ENCODE measurements at regions not wholly inside any gene's neighbourhood (a gene's known extent, or its start where the extent isn't known, plus 50 kb on each side); places are given as distances from the start of the nearest gene placed in this dataset.
A peak's percentile ranks its signal among the peaks of the same experiment; 100 is the strongest.

DNA sequence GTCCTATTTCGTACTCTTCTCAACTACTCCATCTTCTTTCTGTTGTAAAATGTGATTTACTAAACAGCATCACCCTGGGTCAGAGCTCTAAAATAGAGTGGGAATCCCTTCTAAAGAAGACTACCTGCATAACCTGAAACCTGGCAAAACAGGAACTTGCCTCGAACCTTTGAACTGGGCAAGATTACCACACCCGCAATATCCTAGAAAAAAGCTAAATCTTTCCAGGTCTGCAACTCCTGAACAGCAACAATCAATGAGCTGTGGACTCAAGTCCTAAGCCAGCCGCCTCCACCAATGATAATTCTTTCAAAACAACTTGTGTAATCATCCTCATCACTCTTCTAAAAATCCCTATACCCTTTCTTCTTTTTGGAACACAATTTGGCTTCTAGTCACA, 824.2 kb upstream of the COBL start:
- WGBS, 2 donors: 82 to 83% methylated on average over 4 of the region's 4 CpGs

DNA sequence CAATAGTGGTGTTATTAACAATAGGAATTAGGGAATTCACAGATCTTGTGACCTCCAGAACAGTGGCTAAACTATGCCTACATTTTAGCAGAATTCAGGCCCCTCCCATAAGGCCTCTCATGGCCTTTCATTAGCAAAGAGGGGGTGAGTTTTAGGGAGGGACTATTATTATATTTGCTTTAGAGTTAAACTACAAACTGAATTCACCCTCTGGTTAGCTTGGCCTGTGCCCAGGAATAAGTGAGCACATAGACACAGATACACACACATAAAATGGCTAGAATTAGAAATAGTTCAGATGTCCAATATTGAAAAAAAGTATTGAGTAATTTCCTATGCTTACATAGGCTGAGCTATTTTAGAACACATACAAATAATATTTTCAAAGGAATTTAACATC, 818.8 kb upstream of the COBL start:
- Histone ChIP-seq H3K4me3 (no peak overlapping the region), H3K36me3 (ENCODE audit: low read depth, missing control alignments) (no peaks in the 10 kb centered on the region), H3K27me3 (no peaks in the 10 kb centered on the region), H3K4me1 (no peaks in the 10 kb centered on the region), H3K27ac (no peak overlapping the region), H3K9me3 (no peaks in the 10 kb centered on the region)
- no peak for DNase-seq
- intact Hi-C loops (cut with DNase I; ENCODE audit: low total_unique reads): no loop called here
- no peak for TF ChIP-seq POLR2A (IDR thresholded peaks at IDR 0.05)
- TF ChIP-seq, protein P1, sequence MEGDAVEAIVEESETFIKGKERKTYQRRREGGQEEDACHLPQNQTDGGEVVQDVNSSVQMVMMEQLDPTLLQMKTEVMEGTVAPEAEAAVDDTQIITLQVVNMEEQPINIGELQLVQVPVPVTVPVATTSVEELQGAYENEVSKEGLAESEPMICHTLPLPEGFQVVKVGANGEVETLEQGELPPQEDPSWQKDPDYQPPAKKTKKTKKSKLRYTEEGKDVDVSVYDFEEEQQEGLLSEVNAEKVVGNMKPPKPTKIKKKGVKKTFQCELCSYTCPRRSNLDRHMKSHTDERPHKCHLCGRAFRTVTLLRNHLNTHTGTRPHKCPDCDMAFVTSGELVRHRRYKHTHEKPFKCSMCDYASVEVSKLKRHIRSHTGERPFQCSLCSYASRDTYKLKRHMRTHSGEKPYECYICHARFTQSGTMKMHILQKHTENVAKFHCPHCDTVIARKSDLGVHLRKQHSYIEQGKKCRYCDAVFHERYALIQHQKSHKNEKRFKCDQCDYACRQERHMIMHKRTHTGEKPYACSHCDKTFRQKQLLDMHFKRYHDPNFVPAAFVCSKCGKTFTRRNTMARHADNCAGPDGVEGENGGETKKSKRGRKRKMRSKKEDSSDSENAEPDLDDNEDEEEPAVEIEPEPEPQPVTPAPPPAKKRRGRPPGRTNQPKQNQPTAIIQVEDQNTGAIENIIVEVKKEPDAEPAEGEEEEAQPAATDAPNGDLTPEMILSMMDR (IDR thresholded peaks at IDR 0.05): no peak

More for the DNA sequence above, 824.2 kb upstream of the COBL start:
- H3K36me3 ChIP-seq (ENCODE audit: low read depth, missing control alignments): no peaks in the 10 kb centered on the region
- TF ChIP-seq, protein P1 (IDR thresholded peaks at IDR 0.05): no peak
- TF ChIP-seq POLR2A (IDR thresholded peaks at IDR 0.05): no peak
- H3K9me3 ChIP-seq: no peaks in the 10 kb centered on the region
- H3K27ac ChIP-seq: no peak overlapping the region
- intact Hi-C loops (cut with DNase I; ENCODE audit: low total_unique reads): no loop called here
- no peaks in the 10 kb centered on the region for H3K4me1 ChIP-seq
- DNase-seq: no peak
- no peaks in the 10 kb centered on the region for H3K27me3 ChIP-seq
- H3K4me3 ChIP-seq: no peak overlapping the region

DNA sequence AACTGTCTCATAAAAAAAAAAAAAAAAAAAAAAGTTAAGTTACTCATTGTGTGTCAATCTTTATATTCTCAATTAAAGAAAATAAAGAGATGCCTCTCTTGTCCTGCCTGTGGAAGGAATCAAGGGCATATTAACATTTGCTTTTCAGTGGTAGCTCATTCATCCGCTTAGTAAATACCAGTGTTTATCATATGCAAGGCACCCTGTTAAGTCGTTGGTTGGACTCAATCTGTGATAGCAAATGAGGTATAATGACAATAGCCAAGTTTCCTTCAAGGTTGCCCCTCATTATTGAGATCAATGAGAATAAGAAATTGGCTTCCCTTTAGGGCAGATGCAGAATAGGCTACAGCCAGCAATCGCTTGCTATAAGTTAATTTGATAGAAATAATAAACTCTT, 812.7 kb upstream of the COBL start:
- no peak overlapping the region for H3K27ac ChIP-seq
- H3K36me3 ChIP-seq (ENCODE audit: low read depth, missing control alignments): no peaks in the 10 kb centered on the region
- H3K9me3 ChIP-seq: no peaks in the 10 kb centered on the region
- intact Hi-C loops (cut with DNase I; ENCODE audit: low total_unique reads): no loop called here
- no peaks in the 10 kb centered on the region for H3K4me1 ChIP-seq
- DNase-seq: no peak
- peak overlapping the region in 1 of 2 donors; percentile 21 for H3K4me3 ChIP-seq
- WGBS, 2 donors: 57 to 65% methylated on average over 3 of the region's 3 CpGs
- H3K27me3 ChIP-seq: no peaks in the 10 kb centered on the region
- no peak for TF ChIP-seq POLR2A (IDR thresholded peaks at IDR 0.05)
- TF ChIP-seq, protein P1 (IDR thresholded peaks at IDR 0.05): no peak

DNA sequence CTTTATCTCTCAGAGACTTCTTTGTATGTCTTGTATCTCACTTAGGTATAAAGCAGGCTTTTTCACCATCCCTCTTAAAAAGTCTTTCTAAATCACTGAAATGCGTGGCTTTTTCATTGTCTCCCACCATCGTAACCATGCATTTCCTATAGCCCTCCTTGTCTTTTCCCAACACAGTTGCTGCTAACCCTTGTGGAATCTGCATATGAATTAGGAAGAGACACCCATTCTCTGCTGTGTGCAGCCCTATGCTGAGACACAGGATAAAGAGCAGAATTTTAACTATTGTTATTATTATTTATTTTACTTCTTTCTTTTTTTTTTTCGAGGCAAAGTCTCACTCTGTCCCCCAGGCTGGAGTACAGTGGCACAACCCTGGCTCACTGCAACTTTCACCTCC, 804.3 kb upstream of the COBL start:
- Histone ChIP-seq H3K36me3 (ENCODE audit: low read depth, missing control alignments) (no peaks in the 10 kb centered on the region), H3K27ac (no peak overlapping the region), H3K4me1 (no peaks in the 10 kb centered on the region), H3K27me3 (no peaks in the 10 kb centered on the region), H3K4me3 (no peak overlapping the region), H3K9me3 (no peaks in the 10 kb centered on the region)
- no peak for TF ChIP-seq POLR2A (IDR thresholded peaks at IDR 0.05)
- TF ChIP-seq, protein P1 (IDR thresholded peaks at IDR 0.05): no peak
- WGBS, 2 donors: 60 to 61% methylated on average over 3 of the region's 3 CpGs
- intact Hi-C loops (cut with DNase I; ENCODE audit: low total_unique reads): no loop called here
- DNase-seq: no peak

DNA sequence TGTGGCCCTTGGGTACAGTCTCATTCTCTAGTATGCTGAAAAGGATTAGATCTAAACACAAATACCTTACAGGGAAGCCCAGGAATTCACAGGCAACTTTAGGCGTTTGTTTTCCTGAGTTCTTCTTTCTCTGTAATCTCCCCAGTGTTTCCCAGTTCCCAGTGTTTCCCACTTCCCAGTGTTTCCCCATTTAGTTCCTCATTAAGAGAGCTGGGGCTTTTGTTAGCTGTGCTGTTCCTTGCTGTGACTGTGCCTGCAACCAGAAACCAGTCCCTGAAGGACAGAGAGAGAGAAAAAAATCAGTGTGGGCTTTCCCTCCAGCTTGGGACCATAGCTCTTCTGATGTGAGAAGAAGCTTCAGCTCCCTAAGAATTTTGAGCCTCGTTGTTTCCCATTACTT, 802.9 kb upstream of the COBL start:
- Histone ChIP-seq H3K27me3 (no peaks in the 10 kb centered on the region), H3K9me3 (no peaks in the 10 kb centered on the region), H3K4me1 (no peaks in the 10 kb centered on the region), H3K27ac (no peak overlapping the region), H3K4me3 (no peak overlapping the region), H3K36me3 (ENCODE audit: low read depth, missing control alignments) (no peaks in the 10 kb centered on the region)
- WGBS, 2 donors: 40 to 54% methylated on average over 2 of the region's 2 CpGs
- DNase-seq: no peak
- intact Hi-C loops (cut with DNase I; ENCODE audit: low total_unique reads): no loop called here
- TF ChIP-seq, protein P1 (IDR thresholded peaks at IDR 0.05): no peak
- TF ChIP-seq POLR2A (IDR thresholded peaks at IDR 0.05): no peak

Data from testis (tissue), 2 donors.